ENCODE measurements at regions not wholly inside any gene's neighbourhood (a gene's known extent, or its start where the extent isn't known, plus 50 kb on each side); places are given as distances from the start of the nearest gene placed in this dataset.

DNA sequence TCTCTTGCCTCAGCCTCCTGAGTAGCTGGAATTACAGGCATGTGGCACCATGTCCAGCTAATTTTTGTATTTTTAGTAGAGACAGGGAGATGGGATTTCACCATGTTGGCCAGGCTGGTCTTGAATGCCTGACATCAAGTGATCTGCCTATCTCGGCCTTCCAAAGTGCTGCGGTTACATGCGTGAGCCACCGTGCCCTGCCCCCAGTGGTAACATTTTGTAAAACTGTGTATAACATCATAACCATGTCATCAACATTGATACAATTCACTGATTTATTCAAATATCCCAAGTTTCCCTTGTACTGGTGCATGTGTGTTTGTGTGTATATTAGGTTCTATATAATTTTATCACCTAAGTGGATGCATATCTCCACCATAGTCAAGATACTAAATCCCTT, 70.0 kb downstream of the PDCL3 start:
- Mint-ChIP-seq H3K36me3 (ENCODE audit: low read depth) (no peaks in the 10 kb centered on the region), H3K27ac (ENCODE audit: unreplicated experiment) (no peak overlapping the region), H3K4me1 (ENCODE audit: low read depth) (peaks cover 2% of the 10 kb centered on the region), H3K27me3 (ENCODE audit: low read depth) (peaks cover 20% of the 10 kb centered on the region), H3K4me3 (ENCODE audit: unreplicated experiment) (no peak overlapping the region), H3K9me3 (ENCODE audit: low read depth) (no peaks in the 10 kb centered on the region)
- no peak for TF ChIP-seq CTCF (IDR thresholded peaks at IDR 0.05)
- DNase-seq (ENCODE audit: low spot score), result no peak

DNA sequence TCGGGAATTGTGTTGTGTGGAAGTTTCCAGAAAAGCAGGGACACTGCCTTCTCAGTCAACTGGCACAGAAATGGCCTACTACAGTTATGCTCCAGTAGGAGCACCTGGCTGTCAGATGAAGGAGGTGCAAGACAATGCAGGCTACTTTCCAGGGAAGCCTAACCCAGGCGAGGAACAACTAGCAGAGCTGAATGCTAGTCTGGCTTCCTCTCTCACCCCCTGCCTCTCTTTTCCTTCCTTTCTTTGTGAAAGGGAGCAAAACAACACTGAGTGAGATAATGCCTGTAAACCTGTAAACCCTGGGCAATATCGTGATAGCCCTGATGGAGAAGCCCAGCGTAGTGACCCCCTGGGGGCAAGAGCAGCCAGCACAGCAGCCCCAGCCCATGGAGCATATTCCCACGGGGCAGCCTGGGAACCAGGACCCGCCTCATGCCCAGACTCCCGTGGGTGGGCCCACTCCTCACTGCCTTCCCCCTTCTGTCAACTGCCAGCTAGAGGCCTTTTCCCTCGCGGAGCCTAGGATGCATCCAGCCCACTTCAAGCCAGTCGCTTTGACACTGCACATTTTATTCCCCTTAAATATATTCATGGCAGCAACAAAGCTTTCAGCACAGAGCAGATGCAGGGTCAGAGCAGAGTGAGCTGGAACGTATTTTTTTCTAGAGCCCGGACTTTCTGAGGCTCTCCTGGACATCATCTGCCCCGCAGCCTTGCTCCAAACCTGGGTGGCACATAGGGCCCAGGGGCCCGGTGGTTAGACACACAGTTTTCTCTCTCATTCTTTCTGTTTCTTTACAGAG, 77.0 kb downstream of the PDCL3 start:
- Mint-ChIP-seq H3K9me3 (ENCODE audit: low read depth) (peaks cover 2% of the 10 kb centered on the region), H3K4me1 (ENCODE audit: low read depth) (no peaks in the 10 kb centered on the region), H3K27me3 (ENCODE audit: low read depth) (peaks cover 33% of the 10 kb centered on the region), H3K36me3 (ENCODE audit: low read depth) (no peaks in the 10 kb centered on the region), H3K4me3 (ENCODE audit: unreplicated experiment) (no peak overlapping the region), H3K27ac (ENCODE audit: unreplicated experiment) (no peak overlapping the region)
- TF ChIP-seq CTCF (IDR thresholded peaks at IDR 0.05), result no peak
- no peak for DNase-seq (ENCODE audit: low spot score)

DNA sequence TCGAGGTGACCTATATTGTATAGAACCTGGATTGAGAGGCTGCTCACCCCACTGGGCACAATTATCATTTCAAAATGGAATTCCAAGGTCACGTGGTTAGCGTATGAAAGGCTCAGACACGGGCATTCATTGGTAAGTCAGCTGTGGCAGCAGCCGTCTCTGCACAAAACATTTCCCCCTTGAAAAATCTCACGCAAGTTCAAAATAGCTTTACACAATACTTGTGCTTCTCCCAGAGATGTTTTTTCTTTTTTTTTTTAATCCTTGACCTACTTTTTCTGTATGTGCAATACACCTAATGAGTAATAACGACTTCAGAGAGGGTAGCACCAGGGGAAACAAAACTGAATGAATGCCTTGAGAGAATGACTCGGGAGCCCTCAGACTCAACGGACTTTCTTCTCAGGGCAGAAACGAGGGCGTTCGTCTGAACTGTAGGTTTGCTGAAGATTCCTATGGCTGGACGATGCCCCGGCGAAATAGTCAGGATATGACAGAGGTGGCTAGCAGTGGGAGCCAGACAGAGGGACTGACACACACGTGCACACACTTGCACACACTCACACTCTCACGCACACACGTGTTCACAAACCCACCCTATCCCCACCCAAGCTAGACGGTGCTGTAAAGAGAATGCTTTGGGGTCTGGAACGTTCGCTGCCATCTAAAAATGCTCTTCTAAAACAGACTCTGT, 77.8 kb downstream of the PDCL3 start:
- H3K27ac Mint-ChIP-seq (ENCODE audit: unreplicated experiment), result no peak overlapping the region
- no peak for DNase-seq (ENCODE audit: low spot score)
- no peak for TF ChIP-seq CTCF (IDR thresholded peaks at IDR 0.05)
- H3K4me1 Mint-ChIP-seq (ENCODE audit: low read depth), result peaks cover 4% of the 10 kb centered on the region
- H3K4me3 Mint-ChIP-seq (ENCODE audit: unreplicated experiment), result no peak overlapping the region
- H3K9me3 Mint-ChIP-seq (ENCODE audit: low read depth), result peaks cover 2% of the 10 kb centered on the region
- H3K36me3 Mint-ChIP-seq (ENCODE audit: low read depth), result no peaks in the 10 kb centered on the region
- H3K27me3 Mint-ChIP-seq (ENCODE audit: low read depth), result peaks cover 33% of the 10 kb centered on the region

- H3K36me3 Mint-ChIP-seq (ENCODE audit: low read depth), result no peaks in the 10 kb centered on the region
- peaks cover 9% of the 10 kb centered on the region for H3K4me1 Mint-ChIP-seq (ENCODE audit: low read depth)
- peaks cover 2% of the 10 kb centered on the region for H3K9me3 Mint-ChIP-seq (ENCODE audit: low read depth)
- peaks cover 31% of the 10 kb centered on the region for H3K27me3 Mint-ChIP-seq (ENCODE audit: low read depth)
- no peak overlapping the region for H3K4me3 Mint-ChIP-seq (ENCODE audit: unreplicated experiment)
- H3K27ac Mint-ChIP-seq (ENCODE audit: unreplicated experiment), result no peak overlapping the region
- DNase-seq (ENCODE audit: low spot score), result no peak
- TF ChIP-seq CTCF (IDR thresholded peaks at IDR 0.05), result no peak
Measured at GRCh38 chr2:100641125-100641435, 78.3 kb downstream of the PDCL3 start.

- Mint-ChIP-seq H3K4me3 (ENCODE audit: unreplicated experiment) (no peak overlapping the region), H3K4me1 (ENCODE audit: low read depth) (peaks cover 14% of the 10 kb centered on the region), H3K27ac (ENCODE audit: unreplicated experiment) (no peak overlapping the region), H3K9me3 (ENCODE audit: low read depth) (peaks cover 2% of the 10 kb centered on the region), H3K27me3 (ENCODE audit: low read depth) (peaks cover 23% of the 10 kb centered on the region), H3K36me3 (ENCODE audit: low read depth) (no peaks in the 10 kb centered on the region)
- DNase-seq (ENCODE audit: low spot score), result no peak
- no peak for TF ChIP-seq CTCF (IDR thresholded peaks at IDR 0.05)
Measured at GRCh38 chr2:100642425-100642824, 79.6 kb downstream of the PDCL3 start.
